Sigmoid colon (tissue), 6 donors: ENCODE measurements at regions not wholly inside any gene's neighbourhood (a gene's known extent, or its start where the extent isn't known, plus 50 kb on each side); places are given as distances from the start of the nearest gene placed in this dataset.

Experiments used
- DNase-seq: peaks from one replicate; pipeline ENCODE4 v3.0.0-alpha.2; 2019
- H3K27ac ChIP-seq, 4 donors: fragments of 200-600 bp; sonication (generic); one replicate each; pipeline ENCODE4 v1.5.1; 2016 to 2019; ENCODE audit warnings: mild to moderate bottlenecking in 1 of 4
- H3K27me3 ChIP-seq, 3 donors: fragments of 200-600 bp; sonication (generic); one replicate each; pipeline ENCODE4 v1.5.1; 2019; ENCODE audit warnings: mild to moderate bottlenecking in 1 of 3
- H3K36me3 ChIP-seq, 4 donors: fragments of 200-600 bp; sonication (generic); one replicate each; pipeline ENCODE4 v1.5.1; 2016 to 2019
- H3K4me1 ChIP-seq, 4 donors: fragments of 200-600 bp; sonication (generic); one replicate each; pipeline ENCODE4 v1.5.1; 2017 to 2019
- H3K4me3 ChIP-seq, 4 donors: fragments of 200-600 bp; sonication (generic); one replicate each; pipeline ENCODE4 v1.5.1; 2017 to 2019; ENCODE audit warnings: mild to moderate bottlenecking in 2 of 4, moderate library complexity in 1 of 4
- H3K9me3 ChIP-seq, 4 donors: fragments of 200-600 bp in 3 of 4; sonication (generic) in 3 of 4; one replicate each; pipeline versions ENCODE4 v1.5.1 to v1.6.1; 2013 to 2019
- EP300 ChIP-seq, 4 donors: sonication (generic); formaldehyde crosslinking; IDR thresholded peaks; one replicate each; pipeline ENCODE4 v1.6.1; 2017; ENCODE audit warnings: antibody characterized with exemption in 4 of 4
- POLR2A ChIP-seq, 2 donors: fragments of 450-650 bp; IDR thresholded peaks; one replicate each; pipeline ENCODE4 v1.6.1; 2016; ENCODE audit warnings: antibody characterized with exemption in 2 of 2, mild to moderate bottlenecking in 2 of 2, moderate library complexity in 2 of 2
- POLR2AphosphoS5 ChIP-seq, 4 donors: sonication (generic); formaldehyde crosslinking; IDR thresholded peaks; one replicate each; pipeline ENCODE4 v1.6.1; 2017; ENCODE audit warnings: antibody characterized with exemption in 4 of 4
- WGBS, 2 donors: extraction: QIAGEN DNeasy Blood & Tissue Kit; methylation state at CpG; one replicate each; pipeline ENCODE4 v1.1.7; 2013; 5-methylcytosine and 5-hydroxymethylcytosine counted together
- intact Hi-C: fragments of 100-400 bp; cut with DNase I; formaldehyde crosslinking; loops from one replicate; pipeline ENCODE4 v1.15.1; 2023
- TF ChIP-seq, protein P1 (sequence below), 4 experiments: fragments of 450-650 bp in 3 of 4; fragments of 200-600 bp in 1 of 4; IDR thresholded peaks; one replicate each; pipeline ENCODE4 v1.5.1; 2016 to 2019; ENCODE audit warnings: antibody characterized with exemption in 4 of 4, mild to moderate bottlenecking in 3 of 4, moderate library complexity in 2 of 4
- donor health status: healthy with polysubstance abuse.
- donor health status: healthy.

DNA sequence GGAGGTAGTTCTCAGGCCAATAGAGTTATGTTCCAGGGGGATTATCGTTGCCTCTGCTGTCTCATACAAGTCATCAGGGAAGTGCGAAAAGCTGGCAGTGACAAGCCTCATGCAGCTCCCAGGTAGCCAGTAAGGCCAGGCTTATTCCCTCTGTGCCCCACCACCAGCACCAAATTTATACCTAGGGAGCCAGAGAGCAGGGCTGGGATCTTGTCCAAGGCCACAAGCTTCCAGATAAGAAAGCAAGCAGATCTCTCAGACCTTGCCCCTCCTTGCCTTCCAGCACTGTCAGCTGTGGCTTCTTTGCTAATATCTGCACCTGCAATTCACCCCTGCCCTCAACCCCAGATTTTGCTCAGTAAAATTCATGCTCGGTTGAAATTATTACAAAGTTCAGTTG lies 206.3 kb upstream of the FAT3 start:
- 78 to 87% methylated on average over 3 of the region's 3 CpGs for WGBS, 2 donors
- H3K27ac ChIP-seq = no peak overlapping the region
- TF ChIP-seq, protein P1, sequence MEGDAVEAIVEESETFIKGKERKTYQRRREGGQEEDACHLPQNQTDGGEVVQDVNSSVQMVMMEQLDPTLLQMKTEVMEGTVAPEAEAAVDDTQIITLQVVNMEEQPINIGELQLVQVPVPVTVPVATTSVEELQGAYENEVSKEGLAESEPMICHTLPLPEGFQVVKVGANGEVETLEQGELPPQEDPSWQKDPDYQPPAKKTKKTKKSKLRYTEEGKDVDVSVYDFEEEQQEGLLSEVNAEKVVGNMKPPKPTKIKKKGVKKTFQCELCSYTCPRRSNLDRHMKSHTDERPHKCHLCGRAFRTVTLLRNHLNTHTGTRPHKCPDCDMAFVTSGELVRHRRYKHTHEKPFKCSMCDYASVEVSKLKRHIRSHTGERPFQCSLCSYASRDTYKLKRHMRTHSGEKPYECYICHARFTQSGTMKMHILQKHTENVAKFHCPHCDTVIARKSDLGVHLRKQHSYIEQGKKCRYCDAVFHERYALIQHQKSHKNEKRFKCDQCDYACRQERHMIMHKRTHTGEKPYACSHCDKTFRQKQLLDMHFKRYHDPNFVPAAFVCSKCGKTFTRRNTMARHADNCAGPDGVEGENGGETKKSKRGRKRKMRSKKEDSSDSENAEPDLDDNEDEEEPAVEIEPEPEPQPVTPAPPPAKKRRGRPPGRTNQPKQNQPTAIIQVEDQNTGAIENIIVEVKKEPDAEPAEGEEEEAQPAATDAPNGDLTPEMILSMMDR (IDR thresholded peaks at IDR 0.05) = no peak
- no peak for TF ChIP-seq POLR2A (IDR thresholded peaks at IDR 0.05)
- no peak for TF ChIP-seq POLR2AphosphoS5 (IDR thresholded peaks at IDR 0.05)
- TF ChIP-seq EP300 (IDR thresholded peaks at IDR 0.05) = no peak
- no peaks in the 10 kb centered on the region for H3K27me3 ChIP-seq
- no peaks in the 10 kb centered on the region for H3K36me3 ChIP-seq
- H3K9me3 ChIP-seq = peaks cover 5 to 12% (median 8%) of the 10 kb centered on the region in 4 donors
- no peak for DNase-seq
- H3K4me1 ChIP-seq = no peaks in the 10 kb centered on the region
- no peak overlapping the region for H3K4me3 ChIP-seq
- intact Hi-C loops = no loop called here

DNA sequence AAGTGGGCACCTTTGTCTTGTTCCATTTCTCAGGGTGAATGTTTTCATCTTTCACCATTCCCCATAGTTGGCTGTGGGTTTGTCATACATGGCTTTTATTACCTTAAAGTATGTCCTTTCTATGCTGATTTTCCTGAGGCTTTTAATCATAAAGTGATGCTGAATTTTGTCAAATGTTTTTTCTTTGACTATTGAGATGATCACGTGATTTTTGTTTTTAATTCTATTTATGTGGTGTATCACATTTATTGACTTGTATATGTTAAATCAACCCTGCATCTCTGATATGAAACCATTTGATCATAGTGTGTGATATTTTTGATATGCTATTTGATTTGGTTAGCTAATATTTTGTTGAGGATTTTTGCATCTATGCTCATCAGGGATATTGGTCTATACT lies 216.4 kb upstream of the FAT3 start:
- Histone ChIP-seq H3K27me3 (no peaks in the 10 kb centered on the region), H3K4me3 (no peak overlapping the region), H3K4me1 (peaks cover 0 to 2% (median 0%) of the 10 kb centered on the region in 4 donors), H3K9me3 (peaks cover 0 to 2% (median 0%) of the 10 kb centered on the region in 4 donors), H3K27ac (no peak overlapping the region), H3K36me3 (no peaks in the 10 kb centered on the region)
- TF ChIP-seq POLR2A (IDR thresholded peaks at IDR 0.05) = no peak
- no peak for TF ChIP-seq EP300 (IDR thresholded peaks at IDR 0.05)
- TF ChIP-seq, protein P1 (IDR thresholded peaks at IDR 0.05) = no peak
- WGBS, 2 donors = 74 to 77% methylated on average over 1 of the region's 1 CpG
- intact Hi-C loops = no loop called here
- no peak for DNase-seq

GRCh38 chr11:92002568-92002967 lies 222.1 kb upstream of the FAT3 start:
- TF ChIP-seq, protein P1 (IDR thresholded peaks at IDR 0.05) = no peak
- TF ChIP-seq POLR2A (IDR thresholded peaks at IDR 0.05) (no peak), POLR2AphosphoS5 (IDR thresholded peaks at IDR 0.05) (no peak), EP300 (IDR thresholded peaks at IDR 0.05) (no peak)

DNA sequence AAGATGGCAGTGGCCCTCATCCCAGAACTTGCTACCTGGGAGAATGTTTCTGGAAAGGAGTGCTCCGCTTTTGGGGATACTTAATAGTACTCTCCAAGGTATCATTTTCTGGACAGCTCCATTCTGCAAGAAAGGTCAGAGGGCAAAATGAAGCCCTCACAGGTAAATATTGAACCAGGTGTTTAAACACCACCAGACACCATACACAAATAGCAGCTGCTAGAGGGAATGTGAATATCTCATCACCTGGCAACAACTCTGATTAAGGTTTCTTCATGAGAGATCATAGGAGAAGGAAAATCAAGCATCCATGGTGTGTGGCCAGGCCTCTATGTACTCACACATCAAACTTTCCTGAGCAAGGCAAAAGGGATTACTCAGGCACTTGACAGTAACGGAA lies 226.1 kb upstream of the FAT3 start:
- 88 to 91% methylated on average over 2 of the region's 2 CpGs for WGBS, 2 donors
- intact Hi-C loops = no loop called here
- Histone ChIP-seq H3K36me3 (no peaks in the 10 kb centered on the region), H3K27me3 (no peaks in the 10 kb centered on the region), H3K4me3 (no peak overlapping the region), H3K4me1 (peaks cover 0 to 31% (median 23%) of the 10 kb centered on the region in 4 donors), H3K9me3 (no peaks in the 10 kb centered on the region), H3K27ac (no peak overlapping the region)
- TF ChIP-seq POLR2A (IDR thresholded peaks at IDR 0.05) = no peak
- TF ChIP-seq, protein P1 (IDR thresholded peaks at IDR 0.05) = no peak
- no peak for DNase-seq

More at GRCh38 chr11:92002568-92002967, 222.1 kb upstream of the FAT3 start:
- no peak for DNase-seq
- no peaks in the 10 kb centered on the region for H3K27me3 ChIP-seq
- no peak overlapping the region for H3K27ac ChIP-seq
- no peaks in the 10 kb centered on the region for H3K9me3 ChIP-seq
- peaks cover 0 to 17% (median 14%) of the 10 kb centered on the region in 4 donors for H3K4me1 ChIP-seq
- no peaks in the 10 kb centered on the region for H3K36me3 ChIP-seq
- H3K4me3 ChIP-seq = no peak overlapping the region
- intact Hi-C loops = no loop called here

- WGBS, 2 donors = 74 to 76% methylated on average over 6 of the region's 6 CpGs
- intact Hi-C loops = no loop called here
Observed at GRCh38 chr11:91997226-91997625, 227.4 kb upstream of the FAT3 start.

More at GRCh38 chr11:91997226-91997625, 227.4 kb upstream of the FAT3 start:
- Histone ChIP-seq H3K4me3 (no peak overlapping the region), H3K9me3 (no peaks in the 10 kb centered on the region), H3K4me1 (peaks cover 0 to 22% (median 15%) of the 10 kb centered on the region in 4 donors), H3K27ac (peak overlapping the region in 3 of 4 donors; percentile 40 to 62 (median 52)), H3K27me3 (no peaks in the 10 kb centered on the region), H3K36me3 (no peaks in the 10 kb centered on the region)
- TF ChIP-seq EP300 (IDR thresholded peaks at IDR 0.05) (peak in 3 of 4 donors; percentile 25 to 59 (median 46)), POLR2AphosphoS5 (IDR thresholded peaks at IDR 0.05) (peak in 3 of 4 donors; percentile 73 to 79 (median 78))
- TF ChIP-seq, protein P1 (IDR thresholded peaks at IDR 0.05) = no peak
- no peak for DNase-seq
